Skin epidermis (tissue), 12 donors: ENCODE measurements at regions not wholly inside any gene's neighbourhood (a gene's known extent, or its start where the extent isn't known, plus 50 kb on each side); places are given as distances from the start of the nearest gene placed in this dataset.
A peak's percentile ranks its signal among the peaks of the same experiment; 100 is the strongest.
"Not testable (repeated sequence)": the region's sequence is repeated elsewhere in the genome, so short reads cannot be mapped to it uniquely, and the experiment has no call there.

Source experiments
- H3K27ac ChIP-seq, 21 experiments: fragments of 200-600 bp; sonication (generic) in 11 of 21; one replicate each; pipeline ENCODE4 v1.5.0; 2020; ENCODE audit warnings: mild to moderate bottlenecking in 3 of 21, inconsistent platforms in 2 of 21, moderate library complexity in 2 of 21
- H3K4me3 ChIP-seq, 7 experiments: fragments of 200-600 bp; sonication (generic) in 2 of 7; one replicate each; pipeline ENCODE4 v1.5.0; 2020; ENCODE audit warnings: inconsistent platforms in 2 of 7, mild to moderate bottlenecking in 2 of 7, moderate library complexity in 1 of 7

DNA sequence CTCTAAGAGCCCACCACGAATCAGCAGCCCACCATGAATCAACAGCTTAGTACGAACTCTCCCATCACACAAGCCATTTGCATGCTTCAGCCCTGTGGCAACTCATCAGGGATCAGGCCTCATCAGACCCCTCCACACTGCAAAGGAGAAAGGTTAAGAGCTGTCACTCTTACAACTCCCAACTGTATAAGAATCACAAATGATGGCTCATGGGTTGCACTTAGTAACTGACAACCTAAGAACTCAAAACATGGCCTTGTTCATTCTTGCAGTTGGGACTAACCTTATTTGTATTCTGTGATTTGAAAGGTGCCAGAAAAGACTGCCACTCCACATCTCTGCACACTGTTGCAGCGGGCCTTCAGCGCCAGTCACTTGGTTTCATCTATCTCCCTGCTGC is 149.1 kb upstream of the ZNF366 start:
- no peak overlapping the region for H3K27ac ChIP-seq

DNA sequence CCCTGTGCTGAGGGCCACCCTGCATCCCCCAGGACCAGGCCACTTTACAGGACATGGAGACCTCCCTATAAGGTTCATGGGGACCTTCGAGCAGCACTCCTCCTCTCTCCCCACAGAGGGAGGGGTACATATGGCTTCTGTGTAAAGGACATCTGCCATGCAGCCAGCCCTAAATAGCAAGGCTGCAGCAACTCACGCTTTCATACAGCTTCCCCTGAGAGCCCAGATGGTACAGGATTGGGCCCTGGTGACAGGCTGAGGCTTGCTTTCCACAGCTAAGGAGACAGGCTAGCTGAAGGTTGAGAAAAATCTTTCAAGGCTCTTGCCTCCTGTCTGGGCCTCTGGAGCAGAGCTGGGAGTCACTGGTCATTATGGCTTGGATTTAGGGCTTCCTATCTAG is 147.0 kb upstream of the ZNF366 start:
- Histone ChIP-seq H3K4me3 (no peak overlapping the region), H3K27ac (no peak overlapping the region)

More for the DNA sequence above, 149.1 kb upstream of the ZNF366 start:
- H3K4me3 ChIP-seq, result no peak overlapping the region

DNA sequence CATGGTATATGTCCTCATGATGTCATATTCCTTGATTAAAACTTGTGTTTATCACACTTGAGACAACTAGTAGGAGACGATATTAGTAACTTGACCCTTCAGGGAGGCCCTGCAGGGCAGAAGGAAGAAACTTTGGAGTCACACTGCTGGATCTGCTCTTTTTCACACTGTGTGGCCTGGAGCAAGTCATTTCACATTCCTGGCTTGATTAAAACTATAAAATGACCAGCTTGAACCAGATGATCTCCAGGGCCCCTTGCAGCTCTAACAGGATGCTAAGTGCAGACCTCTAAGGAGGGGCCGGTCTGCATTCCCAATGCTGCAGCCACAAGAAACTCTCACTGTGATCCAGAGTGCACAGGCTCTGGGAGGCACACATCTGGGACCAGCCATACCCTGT is 146.4 kb upstream of the ZNF366 start:
- no peak overlapping the region for H3K4me3 ChIP-seq
- no peak overlapping the region for H3K27ac ChIP-seq

DNA sequence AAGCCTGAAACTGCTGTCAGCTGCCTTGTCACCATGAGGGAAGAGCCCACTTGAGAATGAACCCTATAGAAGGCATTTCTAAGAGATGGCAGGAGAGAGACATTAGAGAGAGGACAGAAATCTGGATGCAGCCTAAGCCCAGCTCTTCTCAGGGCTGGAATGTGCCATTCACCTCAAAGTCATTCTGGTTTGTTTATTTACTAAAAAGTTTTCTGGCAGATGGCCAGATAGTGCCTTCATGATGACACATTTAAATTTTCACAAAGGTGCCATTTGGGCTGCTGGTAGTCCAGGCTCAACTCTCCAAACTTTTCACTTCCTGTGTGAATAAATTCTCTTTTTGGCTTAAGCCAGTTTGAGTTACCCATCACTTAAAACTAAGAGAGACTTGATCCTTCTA is 144.6 kb upstream of the ZNF366 start:
- no peak overlapping the region for H3K4me3 ChIP-seq
- no peak overlapping the region for H3K27ac ChIP-seq

DNA sequence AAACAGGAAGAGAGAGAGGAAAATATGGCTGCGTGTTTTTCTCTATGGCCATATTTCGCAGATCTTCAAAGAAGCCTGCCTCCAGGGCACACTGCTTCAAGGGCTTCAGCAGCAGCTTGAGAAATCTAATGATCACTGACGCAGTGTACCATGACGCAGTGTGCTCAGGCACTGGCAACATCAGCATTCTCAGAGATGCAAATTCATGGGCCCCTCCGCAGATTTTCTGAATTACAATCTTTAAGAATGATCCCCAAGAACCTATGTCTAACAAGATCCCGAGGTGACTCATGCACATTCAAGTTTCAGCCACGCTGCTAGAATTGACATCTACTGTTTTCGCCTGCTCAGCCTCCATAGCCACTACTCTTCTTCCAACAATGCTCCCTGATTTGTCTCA is 143.9 kb upstream of the ZNF366 start:
- H3K27ac ChIP-seq, result no peak overlapping the region
- no peak overlapping the region for H3K4me3 ChIP-seq

DNA sequence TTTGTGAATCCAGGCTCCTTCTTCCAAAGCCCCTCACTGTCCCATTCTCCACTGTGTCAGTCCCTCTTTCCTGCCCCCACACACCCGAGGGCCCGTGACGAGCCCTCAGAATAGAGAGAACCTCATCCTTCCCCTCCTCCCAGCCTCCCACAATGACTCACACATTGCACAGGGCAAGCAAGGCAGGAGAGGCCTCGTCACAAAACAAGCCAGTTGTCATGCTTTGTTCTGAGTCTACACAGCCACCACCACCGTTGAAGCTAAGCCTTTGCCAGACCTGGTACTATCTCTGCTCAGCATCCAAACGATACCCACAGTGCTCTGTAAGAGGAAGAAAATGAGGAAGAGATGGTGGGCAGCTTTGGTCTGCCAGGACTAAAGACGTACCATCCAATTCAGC is 142.2 kb upstream of the ZNF366 start:
- Histone ChIP-seq H3K27ac (no peak overlapping the region), H3K4me3 (no peak overlapping the region)

DNA sequence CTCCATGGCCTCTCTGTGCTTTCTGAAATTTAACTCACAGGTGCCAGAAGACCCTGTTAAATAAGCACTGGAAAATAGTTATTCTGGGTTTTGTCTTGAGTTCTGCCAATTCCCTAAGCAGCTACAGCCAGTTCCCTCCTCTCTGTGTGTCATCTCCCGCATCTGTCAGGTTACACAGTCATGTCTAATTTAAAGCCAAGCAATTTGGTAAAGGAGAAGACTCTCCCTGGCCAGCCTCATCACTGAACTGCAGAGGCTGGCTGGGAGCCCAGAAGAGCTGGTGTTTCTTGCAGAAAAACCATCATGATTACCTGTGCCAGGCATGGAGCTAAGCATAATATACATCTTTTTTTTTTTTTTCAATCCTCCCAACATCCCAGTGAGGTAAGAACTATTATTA is 141.3 kb upstream of the ZNF366 start:
- H3K4me3 ChIP-seq, result no peak overlapping the region
- H3K27ac ChIP-seq, result no peak overlapping the region

DNA sequence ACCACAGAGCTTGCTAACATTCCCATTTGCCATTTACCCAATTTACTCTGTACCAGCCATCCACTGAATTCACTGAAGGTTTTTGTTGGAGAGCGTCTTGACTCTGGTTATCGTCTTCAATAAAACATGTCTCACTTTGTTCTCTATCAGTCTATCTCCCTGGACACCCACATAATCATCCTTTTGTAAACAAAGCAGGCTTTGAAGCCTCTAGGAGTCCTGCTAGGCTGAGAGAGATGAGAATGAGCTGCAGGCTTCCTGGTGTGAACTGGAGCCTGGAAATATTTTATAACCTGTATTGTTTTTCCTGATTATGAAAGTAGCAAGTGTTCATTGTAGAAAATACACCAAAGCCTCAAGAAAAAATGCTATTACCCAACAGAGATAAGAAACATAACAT is 140.6 kb upstream of the ZNF366 start:
- Histone ChIP-seq H3K27ac (no peak overlapping the region), H3K4me3 (no peak overlapping the region)

DNA sequence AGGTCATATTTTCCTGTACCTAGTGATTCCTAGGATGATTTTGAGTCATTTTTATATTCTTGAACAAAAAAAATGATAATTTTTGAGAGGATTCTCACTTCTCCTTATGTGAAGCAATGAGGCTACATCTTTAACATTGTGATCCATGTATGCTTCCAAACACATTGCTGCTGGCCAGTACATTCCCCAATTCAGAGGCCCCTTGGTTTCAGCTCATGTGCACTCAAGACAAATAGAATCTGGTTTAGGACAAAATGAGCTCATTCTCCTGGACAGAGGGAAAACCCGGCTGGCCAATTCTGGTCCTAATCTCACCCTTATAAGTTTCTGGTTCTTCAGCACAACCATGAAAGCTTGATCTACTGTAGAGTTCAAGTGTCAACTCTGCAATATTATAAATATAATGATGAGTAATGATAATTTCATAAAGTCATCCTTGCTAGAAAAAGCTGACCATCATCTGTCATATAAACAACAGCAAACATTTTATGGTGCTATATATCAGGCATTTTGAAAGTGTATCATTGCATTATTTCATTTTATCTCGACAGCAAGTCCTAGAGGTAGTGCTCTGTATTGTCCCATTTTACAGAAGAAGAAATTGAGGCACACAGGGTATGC is 139.1 kb upstream of the ZNF366 start:
- no peak overlapping the region for H3K4me3 ChIP-seq
- H3K27ac ChIP-seq, result no peak overlapping the region

DNA sequence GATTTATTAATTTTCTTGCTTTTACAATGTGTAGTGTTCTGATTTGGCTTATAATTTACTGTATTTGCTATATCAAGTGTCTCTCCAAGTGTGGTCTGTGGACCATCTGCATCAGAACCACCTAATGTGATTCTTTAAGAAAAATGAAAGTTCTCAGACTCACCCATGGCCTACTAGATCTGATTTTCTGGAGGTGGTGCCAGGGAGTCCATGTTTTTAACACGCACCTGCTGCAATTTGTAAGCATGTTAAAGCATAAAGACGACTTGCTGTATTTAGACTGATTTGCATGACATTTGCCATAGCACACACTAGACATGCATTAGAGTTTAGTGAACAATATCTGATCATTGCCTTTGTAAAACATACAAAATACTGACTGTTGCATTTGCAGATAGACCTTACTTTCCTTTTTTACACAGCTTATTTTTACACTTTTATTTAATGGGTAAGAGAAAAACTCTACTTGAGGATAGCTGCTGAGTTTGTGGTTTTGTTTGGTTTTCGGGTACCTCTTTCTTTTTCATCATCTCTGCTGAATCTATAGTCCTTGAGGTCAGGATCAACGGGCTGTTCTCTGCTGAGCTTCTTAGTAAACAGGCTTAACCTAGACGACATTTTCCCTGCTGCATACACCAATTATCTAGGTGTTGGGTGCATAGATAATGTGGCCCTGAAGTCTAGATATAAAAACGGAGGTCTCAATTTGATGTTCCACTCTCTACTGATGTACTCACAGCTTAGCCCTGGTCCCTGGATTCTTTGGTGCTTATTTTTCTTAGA is 138.0 kb upstream of the ZNF366 start:
- no peak overlapping the region for H3K27ac ChIP-seq
- H3K4me3 ChIP-seq, result no peak overlapping the region

DNA sequence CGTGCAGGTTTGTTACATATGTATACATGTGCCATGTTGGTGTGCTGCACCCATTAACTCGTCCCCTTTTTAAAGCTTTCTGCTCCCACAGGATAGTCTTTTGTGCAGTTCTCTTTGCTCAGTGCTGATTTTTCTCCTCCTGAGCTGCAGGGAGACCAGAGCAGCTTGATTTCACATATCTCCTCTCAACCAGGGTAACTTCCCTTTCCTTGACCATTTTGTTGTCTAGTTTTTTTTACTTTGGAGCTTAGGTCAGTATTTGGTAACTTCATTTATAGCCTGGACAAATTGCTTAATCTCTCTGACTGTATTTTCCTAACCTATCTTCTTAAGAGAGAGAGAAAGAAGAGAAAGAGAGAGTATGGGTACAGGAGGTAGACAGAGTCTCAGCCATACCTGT is 137.1 kb upstream of the ZNF366 start:
- H3K27ac ChIP-seq, result no peak overlapping the region

DNA sequence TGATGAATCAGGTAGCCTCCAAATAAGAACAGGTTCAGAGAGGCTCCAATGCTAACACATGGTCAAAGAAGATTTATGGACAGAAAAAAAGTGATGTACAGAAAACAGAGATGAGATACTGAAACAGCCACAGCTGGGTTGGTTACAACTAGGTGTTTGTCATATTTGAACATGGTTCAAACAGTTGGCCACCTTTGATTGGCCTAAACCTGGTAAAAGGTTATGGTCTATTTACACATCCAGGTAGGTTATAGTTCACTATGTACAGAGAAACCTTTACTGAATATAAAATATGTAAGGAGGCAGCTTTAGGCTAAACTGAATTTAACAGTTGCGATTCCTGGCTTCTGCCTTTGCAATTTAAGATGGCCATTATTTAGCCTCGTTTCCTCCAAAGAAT is 134.0 kb upstream of the ZNF366 start:
- H3K4me3 ChIP-seq, result no peak overlapping the region
- no peak overlapping the region for H3K27ac ChIP-seq

More for the DNA sequence above, 137.1 kb upstream of the ZNF366 start:
- H3K4me3 ChIP-seq, result no peak overlapping the region

DNA sequence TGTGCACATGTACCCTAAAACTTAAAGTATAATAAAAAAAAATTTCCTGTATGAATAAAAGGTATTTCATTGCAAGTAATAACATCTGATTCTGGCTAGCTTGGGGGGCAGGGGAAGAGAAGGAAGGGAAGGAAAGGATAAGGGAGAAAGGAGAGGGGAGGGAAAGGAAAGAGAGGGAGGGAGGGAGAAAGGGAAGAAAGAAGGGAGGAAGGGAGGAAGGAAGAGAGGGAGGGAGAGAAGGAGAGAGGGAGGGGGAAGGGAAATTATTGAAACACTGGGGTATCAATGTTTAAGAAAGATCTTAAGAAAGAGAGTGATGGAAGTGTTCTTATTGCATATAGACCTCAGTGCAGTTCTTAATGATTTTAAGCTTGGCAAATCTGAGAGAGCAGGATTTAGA is 129.8 kb upstream of the ZNF366 start:
- Histone ChIP-seq H3K4me3 (no peak overlapping the region), H3K27ac (no peak overlapping the region)

DNA sequence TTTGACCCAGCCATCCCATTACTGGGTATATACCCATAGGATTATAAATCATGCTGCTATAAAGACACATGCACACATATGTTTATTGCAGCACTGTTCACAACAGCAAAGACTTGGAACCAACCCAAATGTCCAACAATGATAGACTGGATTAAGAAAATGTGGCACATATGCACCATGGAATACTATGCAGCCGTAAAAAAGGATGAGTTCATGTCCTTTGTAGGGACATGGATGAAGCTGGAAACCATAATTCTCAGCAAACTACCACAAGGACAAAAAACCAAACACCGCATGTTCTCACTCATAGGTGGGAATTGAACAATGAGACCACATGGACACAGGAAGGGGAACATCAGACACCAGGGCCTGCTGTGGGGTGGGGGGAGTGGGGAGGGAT is 129.4 kb upstream of the ZNF366 start:
- H3K4me3 ChIP-seq, result not testable (repeated sequence)

DNA sequence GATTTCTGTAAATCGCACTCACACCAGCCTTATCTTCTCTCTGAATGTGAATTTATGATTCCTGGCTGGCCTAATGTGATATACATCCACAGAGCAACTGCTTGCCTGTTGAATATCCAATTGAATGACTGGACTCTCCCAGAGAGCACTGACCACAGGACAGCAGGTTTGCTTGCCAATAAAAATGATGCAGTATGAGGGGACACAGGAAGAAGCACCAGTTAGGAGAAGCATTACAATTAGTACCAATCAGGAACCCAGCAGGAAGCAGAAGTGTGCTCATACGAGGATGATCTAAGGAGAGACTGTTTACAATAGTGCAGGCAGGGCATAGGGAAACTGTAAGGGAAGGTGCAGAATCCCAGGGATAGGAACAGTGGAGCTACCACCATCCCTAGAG is 127.2 kb upstream of the ZNF366 start:
- peak overlapping the region in 1 of 21 experiments; percentile 37 for H3K27ac ChIP-seq

More for the DNA sequence above, 129.4 kb upstream of the ZNF366 start:
- not testable (repeated sequence) for H3K27ac ChIP-seq

DNA sequence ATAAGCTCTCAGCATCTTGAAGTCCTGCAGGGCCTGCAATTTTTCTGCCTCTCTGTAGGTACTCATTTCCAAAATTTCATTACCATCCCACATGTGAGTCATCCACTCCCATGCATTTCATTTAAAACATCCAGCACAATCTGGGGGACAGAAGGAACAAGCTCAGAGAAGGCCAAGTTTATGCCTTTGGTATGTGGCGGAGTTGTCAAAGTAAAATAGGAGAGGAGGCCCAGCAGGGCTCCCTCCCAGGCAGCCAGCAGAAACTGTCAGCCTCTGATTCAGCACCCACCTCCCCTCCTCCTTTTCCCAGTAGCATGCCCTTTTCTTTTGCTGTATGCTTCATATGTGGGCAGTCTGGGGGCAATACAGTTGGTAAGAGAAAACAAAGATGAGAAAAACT is 126.4 kb upstream of the ZNF366 start:
- H3K27ac ChIP-seq, result peak overlapping the region in 1 of 21 experiments; percentile 37
- H3K4me3 ChIP-seq, result no peak overlapping the region

More for the DNA sequence above, 127.2 kb upstream of the ZNF366 start:
- H3K4me3 ChIP-seq, result no peak overlapping the region

DNA sequence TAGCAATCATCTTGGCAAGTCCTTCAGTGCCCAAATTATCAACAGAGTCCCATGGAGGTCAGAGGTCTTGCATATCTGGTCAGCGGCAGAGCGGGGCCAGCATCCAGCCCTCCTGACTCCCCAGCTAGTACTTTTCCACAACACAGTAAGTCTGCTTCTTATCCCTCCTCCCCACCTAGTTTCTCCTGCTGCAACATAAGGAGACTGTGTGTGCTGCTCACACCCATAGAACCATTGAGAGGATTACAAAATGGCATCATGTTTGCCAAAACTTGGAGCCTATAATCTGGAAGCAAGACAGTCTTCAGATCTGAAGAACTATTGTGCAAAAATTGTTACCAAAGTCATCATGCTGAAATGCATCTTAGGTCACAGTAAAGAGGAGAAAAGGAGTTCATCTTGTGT is 125.8 kb upstream of the ZNF366 start:
- H3K27ac ChIP-seq, result no peak overlapping the region

DNA sequence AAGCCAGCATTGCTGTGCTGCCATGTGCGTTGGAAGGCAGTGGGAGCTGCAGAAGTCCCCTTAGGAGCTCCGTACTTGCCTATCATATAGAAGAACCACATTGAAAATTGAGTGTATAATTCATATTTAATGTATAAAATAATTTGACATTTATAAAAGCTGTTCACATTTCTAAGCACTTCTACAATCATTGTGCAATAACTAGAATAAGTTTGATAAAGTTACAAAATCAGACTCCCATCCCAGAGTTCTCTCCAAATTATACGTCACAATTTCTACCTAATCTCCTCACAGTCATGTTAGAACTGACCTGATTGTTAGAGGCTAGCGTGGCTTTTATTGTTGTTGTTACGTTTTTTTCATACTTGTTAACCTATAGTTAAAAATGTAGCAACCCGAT is 123.5 kb upstream of the ZNF366 start:
- Histone ChIP-seq H3K27ac (no peak overlapping the region), H3K4me3 (no peak overlapping the region)

More for the DNA sequence above, 125.8 kb upstream of the ZNF366 start:
- no peak overlapping the region for H3K4me3 ChIP-seq

DNA sequence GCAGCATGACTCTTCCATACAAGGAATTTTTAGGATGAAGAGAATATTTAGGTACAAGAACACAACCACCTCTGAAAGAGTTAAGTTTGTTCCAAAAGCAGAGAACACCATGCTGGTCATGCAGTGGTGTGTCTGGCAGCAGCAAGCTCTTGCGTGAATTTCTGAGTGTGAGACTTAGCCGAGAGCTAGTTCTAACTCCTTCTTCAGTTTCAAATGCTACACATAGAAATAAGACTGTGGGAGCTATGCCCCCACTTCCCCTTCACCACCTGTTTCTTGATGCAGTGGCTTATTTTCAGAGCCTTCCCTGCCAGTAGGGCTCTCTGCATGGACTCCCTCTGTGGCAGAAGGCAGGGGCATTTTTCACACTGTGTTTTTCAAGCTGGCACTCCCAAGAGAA is 122.9 kb upstream of the ZNF366 start:
- H3K4me3 ChIP-seq, result no peak overlapping the region

DNA sequence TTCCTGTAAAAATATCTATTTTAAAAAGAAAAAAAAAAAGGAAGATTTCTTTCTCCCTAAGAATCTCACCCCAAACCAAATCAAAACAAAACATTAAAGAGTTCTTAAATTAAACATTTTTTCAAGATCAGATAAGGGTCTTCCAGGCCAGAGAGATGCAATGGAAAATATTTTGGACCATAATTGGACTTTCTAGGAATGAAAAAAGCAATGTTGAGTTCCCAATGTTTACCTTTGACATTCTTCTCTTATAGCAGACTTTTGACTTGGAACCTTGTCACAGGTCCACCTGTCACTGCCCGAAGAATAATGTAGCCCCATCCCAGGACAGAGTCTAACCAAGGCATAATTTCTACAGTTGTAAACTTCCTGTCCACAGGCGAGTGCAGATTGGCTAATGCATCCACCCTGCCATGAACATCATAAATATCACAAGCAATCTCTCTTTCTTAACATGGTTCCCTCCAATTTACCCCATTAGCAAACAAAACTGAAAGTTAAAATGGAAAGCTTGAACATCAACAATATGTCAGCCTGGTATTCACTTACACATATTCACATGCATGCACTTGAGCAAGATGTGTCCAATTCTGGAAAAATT is 121.7 kb upstream of the ZNF366 start:
- Histone ChIP-seq H3K27ac (no peak overlapping the region), H3K4me3 (no peak overlapping the region)

More for the DNA sequence above, 122.9 kb upstream of the ZNF366 start:
- no peak overlapping the region for H3K27ac ChIP-seq

DNA sequence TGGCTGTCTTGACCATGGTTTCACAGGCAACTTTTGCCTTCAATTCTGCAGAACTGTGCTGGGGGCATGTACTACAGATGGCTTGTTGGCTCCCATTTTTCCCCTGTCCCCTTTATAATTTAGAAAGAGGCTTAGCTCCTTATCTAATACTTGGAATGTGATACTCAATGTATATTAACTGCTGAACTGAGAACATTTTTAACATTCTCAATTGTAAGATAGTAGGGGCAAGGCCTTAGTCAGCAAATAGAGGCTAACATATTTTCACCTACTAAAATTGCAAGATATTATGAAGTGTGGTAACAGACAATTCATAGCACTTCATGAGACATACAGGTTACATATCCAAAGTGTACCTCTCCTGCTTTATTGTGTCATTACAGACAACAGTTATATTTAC is 118.1 kb upstream of the ZNF366 start:
- no peak overlapping the region for H3K4me3 ChIP-seq
- H3K27ac ChIP-seq, result no peak overlapping the region
